ENCODE measurements at regions not wholly inside any gene's neighbourhood (a gene's known extent, or its start where the extent isn't known, plus 50 kb on each side); places are given as distances from the start of the nearest gene placed in this dataset.

GRCh38 chr2:226313060-226313459 is 486.6 kb downstream of the IRS1 start:
- Histone ChIP-seq H3K27ac (ENCODE audit: low read depth in 2 of 2, low read length in 2 of 2) (no peak overlapping the region), H3K4me1 (ENCODE audit: control insufficient read depth in 2 of 3, insufficient read depth in 2 of 3, low read depth in 1 of 3, low read length in 3 of 3) (no peaks in the 10 kb centered on the region), H3K9me3 (ENCODE audit: control insufficient read depth in 2 of 3, insufficient read depth in 1 of 3, low read length in 3 of 3) (no peaks in the 10 kb centered on the region), H3K36me3 (ENCODE audit: control insufficient read depth in 2 of 3, insufficient read depth in 3 of 3, low read length in 3 of 3) (no peaks in the 10 kb centered on the region), H3K4me3 (ENCODE audit: low read length in 3 of 3) (no peak overlapping the region), H3K27me3 (ENCODE audit: control insufficient read depth, insufficient read depth, low read length) (no peaks in the 10 kb centered on the region), H3K9ac (ENCODE audit: low read length in 3 of 3) (no peak overlapping the region)
- no peak for FAIRE-seq
- intact Hi-C loops (cut with DNase I), result no loop called here
- no peak for DNase-seq
- TF ChIP-seq, protein P1, sequence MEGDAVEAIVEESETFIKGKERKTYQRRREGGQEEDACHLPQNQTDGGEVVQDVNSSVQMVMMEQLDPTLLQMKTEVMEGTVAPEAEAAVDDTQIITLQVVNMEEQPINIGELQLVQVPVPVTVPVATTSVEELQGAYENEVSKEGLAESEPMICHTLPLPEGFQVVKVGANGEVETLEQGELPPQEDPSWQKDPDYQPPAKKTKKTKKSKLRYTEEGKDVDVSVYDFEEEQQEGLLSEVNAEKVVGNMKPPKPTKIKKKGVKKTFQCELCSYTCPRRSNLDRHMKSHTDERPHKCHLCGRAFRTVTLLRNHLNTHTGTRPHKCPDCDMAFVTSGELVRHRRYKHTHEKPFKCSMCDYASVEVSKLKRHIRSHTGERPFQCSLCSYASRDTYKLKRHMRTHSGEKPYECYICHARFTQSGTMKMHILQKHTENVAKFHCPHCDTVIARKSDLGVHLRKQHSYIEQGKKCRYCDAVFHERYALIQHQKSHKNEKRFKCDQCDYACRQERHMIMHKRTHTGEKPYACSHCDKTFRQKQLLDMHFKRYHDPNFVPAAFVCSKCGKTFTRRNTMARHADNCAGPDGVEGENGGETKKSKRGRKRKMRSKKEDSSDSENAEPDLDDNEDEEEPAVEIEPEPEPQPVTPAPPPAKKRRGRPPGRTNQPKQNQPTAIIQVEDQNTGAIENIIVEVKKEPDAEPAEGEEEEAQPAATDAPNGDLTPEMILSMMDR (IDR thresholded peaks at IDR 0.05; ENCODE audit: borderline replicate concordance, extremely low read depth, insufficient read depth), result no peak

GRCh38 chr2:226312155-226312554 is 487.5 kb downstream of the IRS1 start:
- no peaks in the 10 kb centered on the region for H3K9me3 ChIP-seq (ENCODE audit: control insufficient read depth in 2 of 3, insufficient read depth in 1 of 3, low read length in 3 of 3)
- no peaks in the 10 kb centered on the region for H3K36me3 ChIP-seq (ENCODE audit: control insufficient read depth in 2 of 3, insufficient read depth in 3 of 3, low read length in 3 of 3)
- no peak overlapping the region for H3K9ac ChIP-seq (ENCODE audit: low read length in 3 of 3)
- intact Hi-C loops (cut with DNase I), result no loop called here
- H3K4me3 ChIP-seq (ENCODE audit: low read length in 3 of 3), result no peak overlapping the region
- H3K4me1 ChIP-seq (ENCODE audit: control insufficient read depth in 2 of 3, insufficient read depth in 2 of 3, low read depth in 1 of 3, low read length in 3 of 3), result no peaks in the 10 kb centered on the region
- TF ChIP-seq, protein P1 (IDR thresholded peaks at IDR 0.05; ENCODE audit: borderline replicate concordance, extremely low read depth, insufficient read depth), result no peak
- no peak for DNase-seq
- no peak for FAIRE-seq
- no peaks in the 10 kb centered on the region for H3K27me3 ChIP-seq (ENCODE audit: control insufficient read depth, insufficient read depth, low read length)
- no peak overlapping the region for H3K27ac ChIP-seq (ENCODE audit: low read depth in 2 of 2, low read length in 2 of 2)

- Histone ChIP-seq H3K4me1 (ENCODE audit: control insufficient read depth in 2 of 3, insufficient read depth in 2 of 3, low read depth in 1 of 3, low read length in 3 of 3) (no peaks in the 10 kb centered on the region), H3K9ac (ENCODE audit: low read length in 3 of 3) (no peak overlapping the region), H3K4me3 (ENCODE audit: low read length in 3 of 3) (no peak overlapping the region), H3K36me3 (ENCODE audit: control insufficient read depth in 2 of 3, insufficient read depth in 3 of 3, low read length in 3 of 3) (no peaks in the 10 kb centered on the region), H3K27me3 (ENCODE audit: control insufficient read depth, insufficient read depth, low read length) (no peaks in the 10 kb centered on the region), H3K9me3 (ENCODE audit: control insufficient read depth in 2 of 3, insufficient read depth in 1 of 3, low read length in 3 of 3) (no peaks in the 10 kb centered on the region), H3K27ac (ENCODE audit: low read depth in 2 of 2, low read length in 2 of 2) (no peak overlapping the region)
- TF ChIP-seq, protein P1 (IDR thresholded peaks at IDR 0.05; ENCODE audit: borderline replicate concordance, extremely low read depth, insufficient read depth), result no peak
- intact Hi-C loops (cut with DNase I), result no loop called here
- no peak for FAIRE-seq
- DNase-seq, result peak in 2 of 5 donors; percentile 30 to 62
These were observed 489.5 kb downstream of the IRS1 start for GRCh38 chr2:226310146-226310545.

DNA sequence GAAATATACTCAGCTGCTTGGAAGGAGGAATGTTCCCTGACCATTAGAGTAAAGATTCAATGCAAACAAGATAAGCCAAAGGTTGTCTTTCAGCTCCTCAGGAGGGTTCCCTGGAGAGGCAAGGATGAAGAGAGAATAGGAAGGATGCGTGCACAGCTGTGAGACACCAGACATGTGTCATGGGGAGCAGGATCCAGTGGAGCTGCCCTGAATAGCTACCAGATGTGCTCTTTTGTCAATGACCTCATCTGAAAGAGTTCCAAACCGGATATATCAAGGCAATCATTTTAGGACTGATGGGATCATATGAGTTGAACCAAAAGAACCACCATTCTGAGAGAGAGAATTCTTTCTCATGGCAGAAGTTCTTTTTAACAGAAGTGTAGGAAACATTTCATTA is 490.6 kb downstream of the IRS1 start:
- FAIRE-seq, result no peak
- no peaks in the 10 kb centered on the region for H3K36me3 ChIP-seq (ENCODE audit: control insufficient read depth in 2 of 3, insufficient read depth in 3 of 3, low read length in 3 of 3)
- H3K4me3 ChIP-seq (ENCODE audit: low read length in 3 of 3), result no peak overlapping the region
- no peaks in the 10 kb centered on the region for H3K9me3 ChIP-seq (ENCODE audit: control insufficient read depth in 2 of 3, insufficient read depth in 1 of 3, low read length in 3 of 3)
- TF ChIP-seq, protein P1 (IDR thresholded peaks at IDR 0.05; ENCODE audit: borderline replicate concordance, extremely low read depth, insufficient read depth), result no peak
- H3K4me1 ChIP-seq (ENCODE audit: control insufficient read depth in 2 of 3, insufficient read depth in 2 of 3, low read depth in 1 of 3, low read length in 3 of 3), result no peaks in the 10 kb centered on the region
- intact Hi-C loops (cut with DNase I), result no loop called here
- no peak overlapping the region for H3K9ac ChIP-seq (ENCODE audit: low read length in 3 of 3)
- H3K27ac ChIP-seq (ENCODE audit: low read depth in 2 of 2, low read length in 2 of 2), result no peak overlapping the region
- DNase-seq, result no peak
- no peaks in the 10 kb centered on the region for H3K27me3 ChIP-seq (ENCODE audit: control insufficient read depth, insufficient read depth, low read length)
